Hepatocyte (in vitro differentiated cells): ENCODE measurements at regions not wholly inside any gene's neighbourhood (a gene's known extent, or its start where the extent isn't known, plus 50 kb on each side); places are given as distances from the start of the nearest gene placed in this dataset.

Experiments used
- EZH2phosphoT487 ChIP-seq: fragments of 200-600 bp; sonication (generic); IDR thresholded peaks from one replicate; pipeline ENCODE4 v1.6.1; 2018; ENCODE audit warnings: antibody characterized with exemption, mild to moderate bottlenecking, low read depth, moderate library complexity; ENCODE audit not compliant: unreplicated experiment, severe bottlenecking
- TF ChIP-seq, protein P1 (sequence below): fragments of 200-600 bp; sonication (generic); IDR thresholded peaks from 2 replicates; pipeline ENCODE4 v1.5.1; 2016; ENCODE audit warnings: antibody characterized with exemption, mild to moderate bottlenecking; ENCODE audit not compliant: poor library complexity

DNA sequence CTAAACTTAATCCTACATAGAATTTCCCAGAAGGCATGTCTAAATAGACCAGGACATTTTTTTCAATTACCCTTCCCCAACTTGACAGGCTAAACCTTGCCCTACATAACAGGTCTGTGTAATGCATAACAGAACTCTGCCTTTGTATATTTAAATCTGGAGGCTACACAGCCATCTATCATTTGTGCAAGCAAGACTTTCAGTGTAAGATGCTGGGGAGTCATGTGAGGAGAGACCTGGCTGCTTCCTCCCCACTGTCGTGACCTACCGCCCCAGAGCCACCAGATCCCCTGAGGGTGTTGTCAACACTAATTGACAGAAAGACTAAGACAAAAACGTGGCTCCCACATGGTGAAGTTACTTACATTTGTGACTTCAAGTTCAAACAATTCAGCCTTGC is 342.2 kb downstream of the PPARGC1A start:
- TF ChIP-seq, protein P1, sequence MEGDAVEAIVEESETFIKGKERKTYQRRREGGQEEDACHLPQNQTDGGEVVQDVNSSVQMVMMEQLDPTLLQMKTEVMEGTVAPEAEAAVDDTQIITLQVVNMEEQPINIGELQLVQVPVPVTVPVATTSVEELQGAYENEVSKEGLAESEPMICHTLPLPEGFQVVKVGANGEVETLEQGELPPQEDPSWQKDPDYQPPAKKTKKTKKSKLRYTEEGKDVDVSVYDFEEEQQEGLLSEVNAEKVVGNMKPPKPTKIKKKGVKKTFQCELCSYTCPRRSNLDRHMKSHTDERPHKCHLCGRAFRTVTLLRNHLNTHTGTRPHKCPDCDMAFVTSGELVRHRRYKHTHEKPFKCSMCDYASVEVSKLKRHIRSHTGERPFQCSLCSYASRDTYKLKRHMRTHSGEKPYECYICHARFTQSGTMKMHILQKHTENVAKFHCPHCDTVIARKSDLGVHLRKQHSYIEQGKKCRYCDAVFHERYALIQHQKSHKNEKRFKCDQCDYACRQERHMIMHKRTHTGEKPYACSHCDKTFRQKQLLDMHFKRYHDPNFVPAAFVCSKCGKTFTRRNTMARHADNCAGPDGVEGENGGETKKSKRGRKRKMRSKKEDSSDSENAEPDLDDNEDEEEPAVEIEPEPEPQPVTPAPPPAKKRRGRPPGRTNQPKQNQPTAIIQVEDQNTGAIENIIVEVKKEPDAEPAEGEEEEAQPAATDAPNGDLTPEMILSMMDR = no peak
- no peak for TF ChIP-seq EZH2phosphoT487
